UCSD-AML1 (cell line): ENCODE measurements at regions not wholly inside any gene's neighbourhood (a gene's known extent, or its start where the extent isn't known, plus 50 kb on each side); places are given as distances from the start of the nearest gene placed in this dataset.
"Not testable (repeated sequence)": the region's sequence is repeated elsewhere in the genome, so short reads cannot be mapped to it uniquely, and the experiment has no call there.

Source experiments
- DNase-seq: peaks from one replicate; lab custom pipeline; 2025; ENCODE audit not compliant: unreplicated experiment; lab: John Stamatoyannopoulos, UW

- no peak for DNase-seq
Observed at GRCh38 chr3:104175696-104176095, 1191.0 kb upstream of the ALCAM start.

GRCh38 chr3:104176706-104177105 is 1190.0 kb upstream of the ALCAM start:
- no peak for DNase-seq

GRCh38 chr3:104178680-104179079 is 1188.0 kb upstream of the ALCAM start:
- no peak for DNase-seq

- DNase-seq: no peak
Observed at GRCh38 chr3:104180906-104181305, 1185.8 kb upstream of the ALCAM start.

GRCh38 chr3:104190681-104191080 is 1176.0 kb upstream of the ALCAM start:
- no peak for DNase-seq

- DNase-seq: no peak
Observed at GRCh38 chr3:104198131-104198530, 1168.6 kb upstream of the ALCAM start.

- no peak for DNase-seq
Observed at GRCh38 chr3:104206925-104207324, 1159.8 kb upstream of the ALCAM start.

- DNase-seq: no peak
Observed at GRCh38 chr3:104214277-104214676, 1152.4 kb upstream of the ALCAM start.

- DNase-seq: no peak
Observed at GRCh38 chr3:104214937-104215336, 1151.8 kb upstream of the ALCAM start.

GRCh38 chr3:104219046-104219445 is 1147.7 kb upstream of the ALCAM start:
- not testable (repeated sequence) for DNase-seq

- DNase-seq: no peak
Observed at GRCh38 chr3:104234442-104235194, 1132.1 kb upstream of the ALCAM start.

- no peak for DNase-seq
Observed at GRCh38 chr3:104244680-104245220, 1122.0 kb upstream of the ALCAM start.

GRCh38 chr3:104245261-104245660 is 1121.4 kb upstream of the ALCAM start:
- DNase-seq: no peak

- no peak for DNase-seq
Observed at GRCh38 chr3:104245981-104246380, 1120.7 kb upstream of the ALCAM start.

- no peak for DNase-seq
Observed at GRCh38 chr3:104257486-104257885, 1109.2 kb upstream of the ALCAM start.

- no peak for DNase-seq
Observed at GRCh38 chr3:104263477-104263876, 1103.2 kb upstream of the ALCAM start.

GRCh38 chr3:104266219-104266618 is 1100.5 kb upstream of the ALCAM start:
- not testable (repeated sequence) for DNase-seq

GRCh38 chr3:104269771-104270170 is 1096.9 kb upstream of the ALCAM start:
- DNase-seq: no peak

GRCh38 chr3:104273046-104273649 is 1093.6 kb upstream of the ALCAM start:
- DNase-seq: no peak

- DNase-seq: no peak
Observed at GRCh38 chr3:104275199-104275598, 1091.5 kb upstream of the ALCAM start.

GRCh38 chr3:104279617-104280016 is 1087.1 kb upstream of the ALCAM start:
- DNase-seq: no peak

- no peak for DNase-seq
Observed at GRCh38 chr3:104281713-104282112, 1085.0 kb upstream of the ALCAM start.
